Sigmoid colon (tissue), 6 donors: ENCODE measurements at regions not wholly inside any gene's neighbourhood (a gene's known extent, or its start where the extent isn't known, plus 50 kb on each side); places are given as distances from the start of the nearest gene placed in this dataset.

Experiments used
- DNase-seq: peaks from one replicate; pipeline ENCODE4 v3.0.0-alpha.2; 2019
- H3K27ac ChIP-seq, 4 donors: fragments of 200-600 bp; sonication (generic); one replicate each; pipeline ENCODE4 v1.5.1; 2016 to 2019; ENCODE audit warnings: mild to moderate bottlenecking in 1 of 4
- H3K27me3 ChIP-seq, 3 donors: fragments of 200-600 bp; sonication (generic); one replicate each; pipeline ENCODE4 v1.5.1; 2019; ENCODE audit warnings: mild to moderate bottlenecking in 1 of 3
- H3K36me3 ChIP-seq, 4 donors: fragments of 200-600 bp; sonication (generic); one replicate each; pipeline ENCODE4 v1.5.1; 2016 to 2019
- H3K4me1 ChIP-seq, 4 donors: fragments of 200-600 bp; sonication (generic); one replicate each; pipeline ENCODE4 v1.5.1; 2017 to 2019
- H3K4me3 ChIP-seq, 4 donors: fragments of 200-600 bp; sonication (generic); one replicate each; pipeline ENCODE4 v1.5.1; 2017 to 2019; ENCODE audit warnings: mild to moderate bottlenecking in 2 of 4, moderate library complexity in 1 of 4
- H3K9me3 ChIP-seq, 4 donors: fragments of 200-600 bp in 3 of 4; sonication (generic) in 3 of 4; one replicate each; pipeline versions ENCODE4 v1.5.1 to v1.6.1; 2013 to 2019
- CTCF ChIP-seq, 4 experiments: fragments of 450-650 bp in 3 of 4; fragments of 200-600 bp in 1 of 4; IDR thresholded peaks; one replicate each; pipeline ENCODE4 v1.5.1; 2016 to 2019; ENCODE audit warnings: antibody characterized with exemption in 4 of 4, mild to moderate bottlenecking in 3 of 4, moderate library complexity in 2 of 4
- EP300 ChIP-seq, 4 donors: sonication (generic); formaldehyde crosslinking; IDR thresholded peaks; one replicate each; pipeline ENCODE4 v1.6.1; 2017; ENCODE audit warnings: antibody characterized with exemption in 4 of 4
- POLR2A ChIP-seq, 2 donors: fragments of 450-650 bp; IDR thresholded peaks; one replicate each; pipeline ENCODE4 v1.6.1; 2016; ENCODE audit warnings: antibody characterized with exemption in 2 of 2, mild to moderate bottlenecking in 2 of 2, moderate library complexity in 2 of 2
- POLR2AphosphoS5 ChIP-seq, 4 donors: sonication (generic); formaldehyde crosslinking; IDR thresholded peaks; one replicate each; pipeline ENCODE4 v1.6.1; 2017; ENCODE audit warnings: antibody characterized with exemption in 4 of 4
- WGBS, 2 donors: extraction: QIAGEN DNeasy Blood & Tissue Kit; methylation state at CpG; one replicate each; pipeline ENCODE4 v1.1.7; 2013; 5-methylcytosine and 5-hydroxymethylcytosine counted together
- intact Hi-C: fragments of 100-400 bp; cut with DNase I; formaldehyde crosslinking; loops from one replicate; pipeline ENCODE4 v1.15.1; 2023
- donor health status: healthy with polysubstance abuse.
- donor health status: healthy.

GRCh38 chr6:66662196-66662595, 955.2 kb upstream of the EYS start:
- Histone ChIP-seq H3K36me3 (no peaks in the 10 kb centered on the region), H3K27ac (no peak overlapping the region), H3K9me3 (no peaks in the 10 kb centered on the region), H3K4me1 (no peaks in the 10 kb centered on the region), H3K4me3 (no peak overlapping the region), H3K27me3 (no peaks in the 10 kb centered on the region)
- TF ChIP-seq EP300 (IDR thresholded peaks at IDR 0.05) (no peak), POLR2A (IDR thresholded peaks at IDR 0.05) (no peak), POLR2AphosphoS5 (IDR thresholded peaks at IDR 0.05) (no peak)
- no peak for DNase-seq
- intact Hi-C loops, result no loop called here

DNA sequence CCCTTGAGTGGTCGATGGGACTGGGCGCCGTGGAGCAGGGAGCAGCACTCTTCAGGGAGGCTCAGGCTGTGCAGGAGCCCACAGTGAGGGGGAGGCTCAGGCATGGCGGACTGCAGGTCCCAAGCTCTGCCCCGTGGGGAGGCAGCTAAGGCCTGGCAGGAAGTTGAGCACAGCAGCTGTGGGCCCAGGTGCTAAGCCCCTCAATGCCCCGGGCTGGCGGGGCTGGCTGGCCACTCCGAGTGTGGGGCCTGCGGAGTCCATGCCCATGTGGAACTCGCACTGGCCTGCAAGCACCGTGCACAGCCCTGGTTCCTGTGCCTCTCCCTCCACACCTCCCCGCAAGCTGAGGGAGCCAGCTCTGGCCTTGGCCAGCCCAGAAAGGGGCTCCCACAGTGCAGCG, 948.4 kb upstream of the EYS start:
- Histone ChIP-seq H3K27me3 (no peaks in the 10 kb centered on the region), H3K36me3 (no peaks in the 10 kb centered on the region), H3K9me3 (no peaks in the 10 kb centered on the region), H3K27ac (no peak overlapping the region), H3K4me3 (no peak overlapping the region), H3K4me1 (no peaks in the 10 kb centered on the region)
- intact Hi-C loops, result no loop called here
- DNase-seq, result no peak
- 93 to 94% methylated on average over 13 of the region's 13 CpGs for WGBS, 2 donors
- TF ChIP-seq CTCF (IDR thresholded peaks at IDR 0.05) (no peak), EP300 (IDR thresholded peaks at IDR 0.05) (no peak), POLR2AphosphoS5 (IDR thresholded peaks at IDR 0.05) (no peak), POLR2A (IDR thresholded peaks at IDR 0.05) (no peak)

GRCh38 chr6:66638518-66638917, 931.5 kb upstream of the EYS start:
- Histone ChIP-seq H3K27me3 (no peaks in the 10 kb centered on the region), H3K36me3 (no peaks in the 10 kb centered on the region), H3K9me3 (no peaks in the 10 kb centered on the region), H3K27ac (no peak overlapping the region), H3K4me3 (no peak overlapping the region), H3K4me1 (no peaks in the 10 kb centered on the region)
- no peak for DNase-seq
- no peak for TF ChIP-seq EP300 (IDR thresholded peaks at IDR 0.05)
- TF ChIP-seq POLR2AphosphoS5 (IDR thresholded peaks at IDR 0.05), result no peak
- no peak for TF ChIP-seq POLR2A (IDR thresholded peaks at IDR 0.05)
- no peak for TF ChIP-seq CTCF (IDR thresholded peaks at IDR 0.05)
- 64 to 75% methylated on average over 3 of the region's 3 CpGs for WGBS, 2 donors
- intact Hi-C loops, result no loop called here

GRCh38 chr6:66638099-66638498, 931.1 kb upstream of the EYS start:
- Histone ChIP-seq H3K4me1 (no peaks in the 10 kb centered on the region), H3K27ac (no peak overlapping the region), H3K36me3 (no peaks in the 10 kb centered on the region), H3K27me3 (no peaks in the 10 kb centered on the region), H3K4me3 (no peak overlapping the region), H3K9me3 (no peaks in the 10 kb centered on the region)
- intact Hi-C loops, result no loop called here
- 72 to 75% methylated on average over 5 of the region's 5 CpGs for WGBS, 2 donors
- no peak for TF ChIP-seq POLR2AphosphoS5 (IDR thresholded peaks at IDR 0.05)
- no peak for TF ChIP-seq EP300 (IDR thresholded peaks at IDR 0.05)
- no peak for TF ChIP-seq CTCF (IDR thresholded peaks at IDR 0.05)
- no peak for TF ChIP-seq POLR2A (IDR thresholded peaks at IDR 0.05)
- no peak for DNase-seq

DNA sequence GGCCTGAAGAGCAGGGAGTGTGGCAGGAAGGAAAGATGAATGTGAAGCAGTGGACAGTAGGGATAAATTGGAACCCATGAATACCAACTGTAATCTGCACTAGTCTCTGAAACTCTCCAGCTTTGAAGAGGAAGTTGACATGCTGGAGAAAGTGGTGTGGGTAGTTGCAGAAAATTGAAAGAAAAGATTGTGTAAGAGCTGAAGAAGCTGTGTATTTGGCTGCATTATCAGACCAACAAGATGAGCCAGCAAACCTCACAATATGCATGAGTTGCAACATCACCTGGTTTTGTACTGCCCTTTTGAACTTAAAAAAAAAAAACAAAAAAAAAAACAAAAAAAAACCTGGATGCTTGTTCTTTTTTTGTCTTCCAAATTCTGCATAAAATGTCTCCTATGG, 921.9 kb upstream of the EYS start:
- Histone ChIP-seq H3K36me3 (no peaks in the 10 kb centered on the region), H3K4me1 (no peaks in the 10 kb centered on the region), H3K27ac (no peak overlapping the region), H3K4me3 (no peak overlapping the region), H3K27me3 (no peaks in the 10 kb centered on the region), H3K9me3 (no peaks in the 10 kb centered on the region)
- no peak for TF ChIP-seq CTCF (IDR thresholded peaks at IDR 0.05)
- no peak for TF ChIP-seq POLR2A (IDR thresholded peaks at IDR 0.05)
- TF ChIP-seq POLR2AphosphoS5 (IDR thresholded peaks at IDR 0.05), result no peak
- TF ChIP-seq EP300 (IDR thresholded peaks at IDR 0.05), result no peak
- intact Hi-C loops, result no loop called here
- no peak for DNase-seq
